ENCODE measurements at regions not wholly inside any gene's neighbourhood (a gene's known extent, or its start where the extent isn't known, plus 50 kb on each side); places are given as distances from the start of the nearest gene placed in this dataset.

GRCh38 chr12:72141381-72141780, 130.8 kb upstream of the TRHDE start:
- TF ChIP-seq CTCF (conservative IDR thresholded peaks at IDR 0.05; ENCODE audit: low read depth in 2 of 2), result peak in 1 of 2 experiments; percentile 48; a peak in 3 of 4 replicates
- TF ChIP-seq POLR2AphosphoS5 (IDR thresholded peaks at IDR 0.05; ENCODE audit: low read depth), result no peak
- TF ChIP-seq EZH2 (IDR thresholded peaks at IDR 0.05; ENCODE audit: low read depth, unreplicated experiment), result no peak
- no peak for TF ChIP-seq STAT1 (IDR thresholded peaks at IDR 0.05; ENCODE audit: unreplicated experiment)
- TF ChIP-seq EZH2phosphoT487 (IDR thresholded peaks at IDR 0.05; ENCODE audit: unreplicated experiment), result no peak
- TF ChIP-seq REST (IDR thresholded peaks at IDR 0.05; ENCODE audit: unreplicated experiment), result no peak
- no peak for TF ChIP-seq ETS1 (IDR thresholded peaks at IDR 0.05)
- TF ChIP-seq CREB1 (CRISPR knock-in tag; IDR thresholded peaks at IDR 0.05; ENCODE audit: low read depth), result no peak
- no peak for TF ChIP-seq NANOG (IDR thresholded peaks at IDR 0.05; ENCODE audit: borderline replicate concordance)
- TF ChIP-seq ZNF331 (CRISPR knock-in tag; IDR thresholded peaks at IDR 0.05; ENCODE audit: low read depth), result no peak
- no peak for TF ChIP-seq JUNB (IDR thresholded peaks at IDR 0.05; ENCODE audit: unreplicated experiment)
- TF ChIP-seq ZNF462 (CRISPR knock-in tag; IDR thresholded peaks at IDR 0.05), result no peak

All from GM23338 (cell line).